Smooth muscle cell (in vitro differentiated cells): ENCODE measurements at regions not wholly inside any gene's neighbourhood (a gene's known extent, or its start where the extent isn't known, plus 50 kb on each side); places are given as distances from the start of the nearest gene placed in this dataset.

Experiments
- DNase-seq: peaks from one replicate; lab custom pipeline; 2025; ENCODE audit not compliant: unreplicated experiment; lab: John Stamatoyannopoulos, UW
- H2AFZ ChIP-seq: fragments of 200-600 bp; sonication (generic); 2 replicates; pipeline ENCODE4 v1.6.0; 2016; ENCODE audit warnings: antibody characterized with exemption, low read depth, mild to moderate bottlenecking
- H3F3A ChIP-seq: fragments of 200-600 bp; sonication (generic); 2 replicates; pipeline ENCODE4 v1.6.0; 2017; ENCODE audit warnings: antibody characterized with exemption, low read depth
- H3K27ac ChIP-seq: fragments of 200-600 bp; sonication (generic); 2 replicates; pipeline ENCODE4 v1.5.1; 2016; ENCODE audit warnings: low read depth, mild to moderate bottlenecking
- H3K27me3 ChIP-seq: fragments of 200-600 bp; sonication (generic); 2 replicates; pipeline ENCODE4 v1.6.1; 2016; ENCODE audit warnings: low read depth, mild to moderate bottlenecking
- H3K36me3 ChIP-seq: fragments of 200-600 bp; sonication (generic); 2 replicates; pipeline ENCODE4 v1.5.1; 2016; ENCODE audit warnings: low read depth
- H3K4me1 ChIP-seq: fragments of 200-600 bp; sonication (generic); 2 replicates; pipeline ENCODE4 v1.5.1; 2016; ENCODE audit warnings: low read depth
- H3K4me2 ChIP-seq: fragments of 200-600 bp; sonication (generic); 2 replicates; pipeline ENCODE4 v1.6.0; 2016; ENCODE audit warnings: mild to moderate bottlenecking
- H3K4me3 ChIP-seq: fragments of 200-600 bp; sonication (generic); 2 replicates; pipeline ENCODE4 v1.5.1; 2016; ENCODE audit warnings: mild to moderate bottlenecking
- H3K79me2 ChIP-seq: fragments of 200-600 bp; sonication (generic); 2 replicates; pipeline ENCODE4 v1.6.0; 2016; ENCODE audit warnings: low read depth, mild to moderate bottlenecking
- H3K9ac ChIP-seq: fragments of 200-600 bp; sonication (generic); 2 replicates; pipeline ENCODE4 v1.6.0; 2016; ENCODE audit warnings: low read depth
- H3K9me3 ChIP-seq: fragments of 200-600 bp; sonication (generic); replicated peaks from 2 replicates; pipeline ENCODE4 v1.5.1; 2016; ENCODE audit warnings: low read depth
- H4K20me1 ChIP-seq: fragments of 200-600 bp; sonication (generic); 2 replicates; pipeline ENCODE4 v1.6.0; 2016; ENCODE audit warnings: low read depth
- CTCF ChIP-seq: fragments of 200-600 bp; sonication (generic); IDR thresholded peaks from 2 replicates; pipeline ENCODE4 v1.5.1; 2017; ENCODE audit warnings: borderline replicate concordance, mild to moderate bottlenecking, antibody characterized with exemption; ENCODE audit not compliant: insufficient read depth, poor library complexity, severe bottlenecking
- WGBS: methylation state at CpG from one replicate; pipeline ENCODE4 v1.1.7; 2016; ENCODE audit warnings: low lambda C conversion rate; 5-methylcytosine and 5-hydroxymethylcytosine counted together

- Histone ChIP-seq H3K4me2 (no peak overlapping the region), H3K36me3 (no peaks in the 10 kb centered on the region), H3K4me1 (no peaks in the 10 kb centered on the region), H3K79me2 (no peaks in the 10 kb centered on the region), H4K20me1 (no peaks in the 10 kb centered on the region), H3F3A (no peaks in the 10 kb centered on the region), H3K9ac (no peak overlapping the region), H3K27ac (no peak overlapping the region), H3K9me3 (peaks cover 4% of the 10 kb centered on the region), H2AFZ (peak overlapping the region; percentile 24), H3K4me3 (no peak overlapping the region), H3K27me3 (no peaks in the 10 kb centered on the region)
- no peak for TF ChIP-seq CTCF
- no peak for DNase-seq
- WGBS: 92% methylated on average over 6 of the region's 6 CpGs
Observed at GRCh38 chr11:57103899-57104605, 77.7 kb upstream of the LRRC55 start.

GRCh38 chr11:57109331-57109730 lies 72.4 kb upstream of the LRRC55 start:
- WGBS: 94% methylated on average over 3 of the region's 3 CpGs
- DNase-seq: no peak

GRCh38 chr11:57111619-57112018 lies 70.1 kb upstream of the LRRC55 start:
- Histone ChIP-seq H3K4me2 (peak overlapping the region; percentile 3), H3K4me1 (no peaks in the 10 kb centered on the region), H2AFZ (no peak overlapping the region), H3K9ac (no peak overlapping the region), H4K20me1 (no peaks in the 10 kb centered on the region), H3K79me2 (no peaks in the 10 kb centered on the region), H3K4me3 (no peak overlapping the region), H3K36me3 (no peaks in the 10 kb centered on the region), H3F3A (no peaks in the 10 kb centered on the region), H3K27ac (no peak overlapping the region), H3K9me3 (peaks cover 4% of the 10 kb centered on the region), H3K27me3 (no peaks in the 10 kb centered on the region)
- 45% methylated on average over 2 of the region's 2 CpGs for WGBS
- TF ChIP-seq CTCF: no peak
- DNase-seq: no peak

More at GRCh38 chr11:57109331-57109730, 72.4 kb upstream of the LRRC55 start:
- H3F3A ChIP-seq: no peaks in the 10 kb centered on the region
- peaks cover 4% of the 10 kb centered on the region for H3K9me3 ChIP-seq
- no peak overlapping the region for H3K9ac ChIP-seq
- no peak overlapping the region for H3K4me3 ChIP-seq
- H3K4me2 ChIP-seq: no peak overlapping the region
- no peaks in the 10 kb centered on the region for H3K79me2 ChIP-seq
- H3K4me1 ChIP-seq: no peaks in the 10 kb centered on the region
- H3K27ac ChIP-seq: no peak overlapping the region
- no peaks in the 10 kb centered on the region for H3K36me3 ChIP-seq
- no peak for TF ChIP-seq CTCF
- no peaks in the 10 kb centered on the region for H3K27me3 ChIP-seq
- H4K20me1 ChIP-seq: no peaks in the 10 kb centered on the region
- no peak overlapping the region for H2AFZ ChIP-seq

- no peak for DNase-seq
- no peak overlapping the region for H2AFZ ChIP-seq
- no peaks in the 10 kb centered on the region for H3K79me2 ChIP-seq
- no peak overlapping the region for H3K27ac ChIP-seq
- peaks cover 5% of the 10 kb centered on the region for H3K4me1 ChIP-seq
- H3K27me3 ChIP-seq: no peaks in the 10 kb centered on the region
- peak; percentile 41 for TF ChIP-seq CTCF
- no peak overlapping the region for H3K4me3 ChIP-seq
- no peaks in the 10 kb centered on the region for H3K9me3 ChIP-seq
- H3K9ac ChIP-seq: no peak overlapping the region
- no peak overlapping the region for H3K4me2 ChIP-seq
- 50% methylated on average over 5 of the region's 5 CpGs for WGBS
- no peaks in the 10 kb centered on the region for H4K20me1 ChIP-seq
- H3F3A ChIP-seq: no peaks in the 10 kb centered on the region
- no peaks in the 10 kb centered on the region for H3K36me3 ChIP-seq
Observed at GRCh38 chr11:57116654-57117053, 65.1 kb upstream of the LRRC55 start.
